ENCODE measurements at regions not wholly inside any gene's neighbourhood (a gene's known extent, or its start where the extent isn't known, plus 50 kb on each side); places are given as distances from the start of the nearest gene placed in this dataset.

- no peak for DNase-seq
These were observed 1582.8 kb downstream of the AACS start for GRCh38 chr12:126648074-126648473.

GRCh38 chr12:126651133-126651532, 1585.9 kb downstream of the AACS start:
- DNase-seq, result no peak

- no peak for DNase-seq
These were observed 1598.3 kb downstream of the AACS start for GRCh38 chr12:126663304-126664094.

GRCh38 chr12:126667339-126667738, 1599.6 kb upstream of the TMEM132C start:
- DNase-seq, result no peak

GRCh38 chr12:126668538-126668937, 1598.4 kb upstream of the TMEM132C start:
- no peak for DNase-seq

DNA sequence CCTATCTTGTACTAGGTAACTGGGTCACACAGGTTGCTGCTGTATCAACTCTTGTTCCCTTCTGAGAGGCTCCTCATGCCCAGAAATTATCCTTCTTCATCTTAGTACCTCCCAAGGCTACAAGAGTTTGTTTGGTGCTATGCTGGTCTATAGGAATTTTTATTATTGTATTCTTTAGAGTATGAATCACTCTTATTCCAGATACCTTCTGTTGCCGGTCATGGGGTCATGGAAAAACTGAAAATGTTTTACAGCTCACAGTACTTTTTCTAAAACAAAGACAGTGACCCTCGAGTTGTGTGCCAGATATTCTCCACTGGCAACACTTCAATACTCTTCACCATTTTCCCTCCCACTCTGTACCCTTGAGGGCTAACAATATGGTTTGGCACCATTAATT, 1598.0 kb upstream of the TMEM132C start:
- DNase-seq, result no peak

DNA sequence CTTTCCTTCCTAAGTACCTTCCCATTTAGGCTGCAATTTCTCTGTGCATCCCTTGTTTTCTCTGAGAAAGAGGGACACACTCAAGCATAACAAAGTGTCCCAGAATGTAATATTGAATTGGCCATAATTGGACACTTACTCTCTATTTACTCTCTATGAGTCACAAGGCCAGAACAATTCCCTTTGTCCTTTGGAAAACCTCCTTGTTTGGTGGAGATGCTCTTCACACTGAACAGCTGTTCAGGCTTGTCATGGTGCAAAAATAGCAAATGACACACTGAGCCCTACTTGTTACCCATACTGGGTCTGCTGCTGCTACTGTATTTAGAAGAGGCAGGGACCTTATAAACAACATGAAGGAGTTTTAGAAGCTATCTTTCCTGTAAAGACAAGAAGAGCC, 1590.5 kb upstream of the TMEM132C start:
- no peak for DNase-seq

- no peak for DNase-seq
These were observed 1585.3 kb upstream of the TMEM132C start for GRCh38 chr12:126681676-126682075.

- DNase-seq, result no peak
These were observed 1582.3 kb upstream of the TMEM132C start for GRCh38 chr12:126684703-126685102.

DNA sequence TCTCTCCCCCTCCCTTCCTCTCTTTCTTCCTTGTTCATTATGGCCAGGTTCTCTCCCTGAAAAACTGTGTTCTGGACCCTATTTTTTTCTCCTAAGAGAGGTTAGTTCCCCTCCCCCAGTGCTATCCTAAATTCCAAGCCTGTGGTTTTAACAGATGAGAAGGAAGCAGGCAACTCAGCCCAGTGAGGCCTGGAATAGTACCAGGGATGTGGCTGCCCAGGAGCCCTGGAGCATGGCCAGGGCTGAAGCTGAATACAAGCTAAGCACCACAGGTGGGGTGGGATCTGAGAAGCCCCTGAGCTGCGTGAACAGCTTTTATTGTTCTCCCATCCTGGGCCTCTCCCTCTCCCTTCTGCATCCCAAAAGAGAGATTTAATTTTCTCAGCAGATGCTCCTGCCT, 1581.3 kb upstream of the TMEM132C start:
- DNase-seq, result no peak

DNA sequence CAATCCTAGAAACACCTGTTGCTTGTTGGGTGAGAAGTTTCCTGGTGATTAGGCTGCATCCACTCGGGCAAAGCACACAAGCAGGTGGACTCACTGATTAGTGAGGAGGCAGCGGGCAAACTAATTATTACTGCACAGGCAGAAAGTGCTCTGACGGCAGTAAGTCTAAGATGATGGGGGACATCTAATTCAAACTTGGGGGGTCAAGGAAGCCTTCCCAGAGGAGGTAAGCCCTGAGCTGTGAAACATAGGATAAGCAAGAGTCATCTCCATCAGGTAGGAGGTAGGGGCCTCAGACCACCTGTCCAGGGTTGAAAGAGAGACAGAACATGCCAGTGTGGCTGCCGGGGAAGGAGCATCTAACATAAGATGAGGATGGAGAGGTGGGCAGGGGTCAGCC, 1578.4 kb upstream of the TMEM132C start:
- DNase-seq, result no peak

DNA sequence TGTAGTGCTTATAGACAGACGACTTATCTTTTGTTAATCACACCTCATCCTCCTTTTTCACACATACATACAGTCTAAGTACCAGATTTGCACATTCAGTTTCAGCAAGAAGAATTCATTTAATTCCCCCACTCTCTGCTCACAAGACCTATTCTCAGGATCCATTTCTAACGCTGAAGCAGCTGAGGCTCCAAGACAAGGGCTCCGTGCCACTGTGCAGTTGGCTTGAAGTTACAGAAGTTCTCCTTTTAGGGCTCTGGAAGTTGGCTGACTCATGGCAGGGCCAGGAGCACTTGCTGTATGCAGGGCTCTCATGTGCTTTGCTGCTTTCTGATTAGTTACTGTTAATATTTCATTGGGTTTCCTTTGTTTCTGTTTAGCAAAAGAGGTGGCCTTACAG, 1566.9 kb upstream of the TMEM132C start:
- no peak for DNase-seq

DNA sequence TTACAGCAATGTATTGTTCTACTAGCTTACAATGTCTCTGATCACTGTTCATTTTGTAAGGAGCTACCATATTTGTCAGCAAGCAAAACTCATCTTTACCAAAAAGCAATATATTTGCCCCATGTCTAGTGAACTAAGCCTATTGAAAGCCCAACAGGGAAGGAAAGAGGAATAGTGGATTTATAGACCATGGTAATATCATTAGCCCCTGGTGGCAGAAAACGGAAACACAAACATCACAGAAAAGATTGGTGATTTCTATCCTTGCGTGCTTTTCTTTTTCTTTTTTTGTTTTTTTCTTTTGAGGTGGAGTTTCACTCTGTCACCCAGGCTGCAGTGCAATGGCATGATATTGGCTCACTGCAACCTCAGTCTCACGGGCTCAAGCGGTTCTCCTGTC, 1562.4 kb upstream of the TMEM132C start:
- no peak for DNase-seq

- DNase-seq, result no peak
These were observed 1560.7 kb upstream of the TMEM132C start for GRCh38 chr12:126706300-126706699.

GRCh38 chr12:126708492-126708896, 1558.5 kb upstream of the TMEM132C start:
- peak; percentile 25 for DNase-seq

DNA sequence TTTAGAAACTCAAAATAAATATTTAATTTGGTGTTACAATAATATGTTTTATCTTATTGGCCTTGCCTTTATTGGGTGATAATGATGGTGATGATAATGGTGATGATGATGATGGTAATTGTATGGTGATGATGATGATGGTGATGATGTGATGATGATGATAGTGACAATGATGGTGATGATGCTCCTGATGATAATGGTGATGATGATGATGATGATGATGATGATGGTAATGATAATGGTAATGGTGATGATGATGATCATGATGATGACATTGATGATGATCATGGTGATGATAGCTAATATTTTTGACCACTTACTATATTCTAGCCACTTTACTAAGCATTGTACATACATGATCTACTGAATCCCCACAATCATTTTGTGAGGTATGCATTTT, 1548.6 kb upstream of the TMEM132C start:
- DNase-seq, result no peak

GRCh38 chr12:126719912-126720705, 1546.9 kb upstream of the TMEM132C start:
- no peak for DNase-seq

- DNase-seq, result no peak
These were observed 1540.3 kb upstream of the TMEM132C start for GRCh38 chr12:126726481-126727217.

DNA sequence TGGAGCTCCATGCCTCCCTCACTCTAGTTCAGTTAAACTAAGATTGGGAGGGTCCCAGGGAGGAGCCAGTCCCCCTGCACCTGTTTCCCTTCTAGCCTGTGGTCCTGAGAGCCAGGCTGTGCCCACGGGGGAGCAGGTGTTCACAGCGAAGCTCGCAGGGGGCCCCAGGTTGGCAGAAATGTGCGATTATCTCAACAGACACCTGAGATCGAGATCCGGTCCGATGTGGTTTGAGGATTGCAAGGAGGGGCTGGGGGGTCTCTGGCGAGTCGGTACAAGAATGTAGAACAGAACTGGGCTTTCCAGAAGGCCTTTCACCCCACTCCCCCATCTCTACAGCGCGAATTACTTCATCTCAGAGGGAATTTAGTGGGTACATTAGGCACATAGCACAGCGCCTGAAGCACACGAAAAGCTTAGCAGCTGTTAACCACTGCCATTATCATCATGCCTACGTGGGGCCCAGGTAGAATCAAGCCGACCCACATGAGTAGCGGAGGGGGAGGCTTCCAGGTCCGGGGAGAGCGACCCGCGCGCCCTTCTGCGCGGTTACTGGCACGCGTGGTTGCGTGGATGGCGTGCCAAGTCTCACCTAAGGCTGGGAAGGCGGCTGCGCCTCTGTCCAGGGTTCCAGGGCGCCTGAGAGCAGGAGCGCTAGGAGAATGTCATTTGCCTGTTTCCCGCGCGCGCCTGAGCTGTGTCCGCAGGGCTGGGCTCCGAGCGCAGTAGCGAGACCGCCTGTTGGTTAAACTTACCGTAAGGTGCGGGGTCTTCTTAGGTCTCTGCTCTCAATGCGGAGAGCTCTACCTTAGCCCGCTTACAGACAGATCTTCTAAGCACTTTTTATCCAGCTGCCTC, 1539.5 kb upstream of the TMEM132C start:
- no peak for DNase-seq

DNA sequence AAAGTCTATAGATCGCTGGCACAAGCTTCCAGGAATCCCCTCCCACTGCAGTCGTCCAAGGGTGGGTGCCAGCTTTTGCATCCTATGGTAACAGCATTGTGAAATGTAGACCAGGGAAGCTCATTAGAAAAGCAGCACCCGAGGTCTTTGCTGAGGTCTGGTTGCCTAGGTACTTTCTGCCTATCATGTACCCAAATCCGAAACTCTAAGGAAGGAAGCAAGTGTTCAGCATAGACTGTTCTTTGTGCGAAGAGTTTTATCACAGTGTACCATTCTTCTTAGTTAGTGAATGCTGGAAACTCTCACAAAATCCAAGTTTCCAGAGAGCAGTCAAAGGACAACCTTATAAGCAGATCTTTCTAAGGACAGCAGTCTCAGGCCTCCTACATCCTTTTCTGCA, 1532.7 kb upstream of the TMEM132C start:
- DNase-seq, result no peak

DNA sequence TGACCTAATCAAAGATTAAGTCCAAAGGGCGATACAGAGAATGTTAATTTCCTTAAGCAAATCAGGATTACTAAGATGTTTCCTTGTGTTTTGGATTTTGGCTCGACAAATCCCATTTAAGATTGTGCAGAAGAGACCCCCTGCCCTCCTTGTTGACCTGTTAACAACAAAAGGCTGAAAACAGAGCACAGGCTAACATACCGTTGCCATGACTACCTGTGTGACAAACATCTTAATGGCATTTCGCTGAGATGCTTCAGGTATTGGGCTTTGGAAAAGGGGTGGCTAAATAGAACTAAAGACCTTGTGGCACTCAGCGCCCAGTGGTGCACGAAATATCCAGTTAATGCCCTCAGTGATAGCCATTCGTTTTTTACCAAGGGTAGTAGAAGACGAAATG, 1532.3 kb upstream of the TMEM132C start:
- no peak for DNase-seq

- DNase-seq, result no peak
These were observed 1525.3 kb upstream of the TMEM132C start for GRCh38 chr12:126741536-126742240.

Measured in CD4-positive, alpha-beta T cell treated with Interleukin-4 for 4 hours (primary cell).